ENCODE measurements at regions not wholly inside any gene's neighbourhood (a gene's known extent, or its start where the extent isn't known, plus 50 kb on each side); places are given as distances from the start of the nearest gene placed in this dataset.

DNA sequence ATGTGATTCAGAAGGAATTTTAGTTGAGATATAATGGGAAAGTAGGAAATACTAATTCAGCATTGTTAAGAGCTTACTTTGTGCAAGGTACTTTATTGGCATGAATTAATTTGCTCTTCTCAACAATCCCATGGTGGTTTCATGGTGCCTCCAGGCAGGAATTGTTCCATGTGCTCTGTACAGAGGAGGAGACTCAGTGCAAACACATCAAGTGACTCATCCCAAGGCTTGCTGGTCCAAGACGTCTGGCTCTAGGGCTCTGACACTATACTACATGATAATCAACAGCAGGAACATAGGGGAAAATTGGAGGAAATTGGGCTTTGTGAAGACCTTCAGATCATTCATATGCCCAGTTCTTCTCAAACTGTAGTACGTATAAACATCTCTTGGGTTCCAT lies 66.5 kb upstream of the PRKG1 start:
- no peak for TF ChIP-seq POLR2A (IDR thresholded peaks at IDR 0.05)
- TF ChIP-seq, protein P1, sequence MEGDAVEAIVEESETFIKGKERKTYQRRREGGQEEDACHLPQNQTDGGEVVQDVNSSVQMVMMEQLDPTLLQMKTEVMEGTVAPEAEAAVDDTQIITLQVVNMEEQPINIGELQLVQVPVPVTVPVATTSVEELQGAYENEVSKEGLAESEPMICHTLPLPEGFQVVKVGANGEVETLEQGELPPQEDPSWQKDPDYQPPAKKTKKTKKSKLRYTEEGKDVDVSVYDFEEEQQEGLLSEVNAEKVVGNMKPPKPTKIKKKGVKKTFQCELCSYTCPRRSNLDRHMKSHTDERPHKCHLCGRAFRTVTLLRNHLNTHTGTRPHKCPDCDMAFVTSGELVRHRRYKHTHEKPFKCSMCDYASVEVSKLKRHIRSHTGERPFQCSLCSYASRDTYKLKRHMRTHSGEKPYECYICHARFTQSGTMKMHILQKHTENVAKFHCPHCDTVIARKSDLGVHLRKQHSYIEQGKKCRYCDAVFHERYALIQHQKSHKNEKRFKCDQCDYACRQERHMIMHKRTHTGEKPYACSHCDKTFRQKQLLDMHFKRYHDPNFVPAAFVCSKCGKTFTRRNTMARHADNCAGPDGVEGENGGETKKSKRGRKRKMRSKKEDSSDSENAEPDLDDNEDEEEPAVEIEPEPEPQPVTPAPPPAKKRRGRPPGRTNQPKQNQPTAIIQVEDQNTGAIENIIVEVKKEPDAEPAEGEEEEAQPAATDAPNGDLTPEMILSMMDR (IDR thresholded peaks at IDR 0.05): no peak
